ENCODE measurements at regions not wholly inside any gene's neighbourhood (a gene's known extent, or its start where the extent isn't known, plus 50 kb on each side); places are given as distances from the start of the nearest gene placed in this dataset.

DNA sequence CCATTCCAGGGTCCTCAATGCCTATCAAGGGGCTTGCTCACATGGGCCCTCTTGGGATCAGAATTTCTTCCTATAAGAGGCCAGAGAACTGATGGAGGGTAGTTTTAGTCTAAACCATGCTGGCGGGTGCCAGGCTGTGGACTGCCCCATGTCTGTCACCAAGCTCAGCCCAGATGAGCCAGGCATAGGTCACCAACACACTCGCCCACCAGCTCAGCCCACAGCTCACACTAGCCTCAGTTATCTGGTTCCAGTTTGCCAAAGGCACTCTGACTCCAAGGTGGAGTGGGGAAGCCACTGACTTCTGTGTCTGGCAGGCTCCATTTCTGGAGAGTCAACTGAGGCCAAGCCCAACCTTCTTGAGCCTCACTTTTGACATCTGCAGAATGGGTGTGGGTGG, 50.7 kb upstream of the INSYN1 start:
- H3K4me1 ChIP-seq, result peaks cover 0 to 11% of the 10 kb centered on the region in 2 donors

GRCh38 chr15:73805504-73806089, 52.4 kb upstream of the INSYN1 start:
- H3K36me3 ChIP-seq, result no peaks in the 10 kb centered on the region
- intact Hi-C loops (cut with DNase I), result no loop called here
- peaks cover 0 to 15% of the 10 kb centered on the region in 2 donors for H3K27me3 ChIP-seq
- no peak for DNase-seq
- H3K9me3 ChIP-seq, result no peaks in the 10 kb centered on the region
- no peak for ATAC-seq
- peaks cover 0 to 11% of the 10 kb centered on the region in 2 donors for H3K4me1 ChIP-seq
- H3K4me3 ChIP-seq, result no peak overlapping the region
- no peak overlapping the region for H3K27ac ChIP-seq
- no peak for TF ChIP-seq CTCF (IDR thresholded peaks at IDR 0.05)

More for the DNA sequence above, 50.7 kb upstream of the INSYN1 start:
- no peak overlapping the region for H3K4me3 ChIP-seq
- ATAC-seq (no peak), DNase-seq (no peak)
- H3K27me3 ChIP-seq, result peaks cover 0 to 8% of the 10 kb centered on the region in 2 donors
- no peaks in the 10 kb centered on the region for H3K36me3 ChIP-seq
- TF ChIP-seq CTCF (IDR thresholded peaks at IDR 0.05), result no peak
- H3K9me3 ChIP-seq, result no peaks in the 10 kb centered on the region
- intact Hi-C loops (cut with DNase I), result no loop called here
- no peak overlapping the region for H3K27ac ChIP-seq

GRCh38 chr15:73806698-73807483, 53.7 kb upstream of the INSYN1 start:
- DNase-seq (no peak), ATAC-seq (no peak)
- TF ChIP-seq CTCF (IDR thresholded peaks at IDR 0.05), result no peak
- Histone ChIP-seq H3K4me1 (no peaks in the 10 kb centered on the region), H3K27me3 (peaks cover 0 to 15% of the 10 kb centered on the region in 2 donors), H3K4me3 (no peak overlapping the region), H3K36me3 (no peaks in the 10 kb centered on the region), H3K27ac (no peak overlapping the region), H3K9me3 (no peaks in the 10 kb centered on the region)
- intact Hi-C loops (cut with DNase I), result no loop called here

GRCh38 chr15:73807865-73808264, 54.7 kb upstream of the INSYN1 start:
- Histone ChIP-seq H3K4me3 (no peak overlapping the region), H3K9me3 (no peaks in the 10 kb centered on the region), H3K27ac (no peak overlapping the region), H3K36me3 (no peaks in the 10 kb centered on the region), H3K4me1 (no peaks in the 10 kb centered on the region), H3K27me3 (peaks cover 0 to 15% of the 10 kb centered on the region in 2 donors)
- intact Hi-C loops (cut with DNase I), result no loop called here
- ATAC-seq, result no peak
- TF ChIP-seq CTCF (IDR thresholded peaks at IDR 0.05), result no peak
- no peak for DNase-seq

- Histone ChIP-seq H3K4me1 (no peaks in the 10 kb centered on the region), H3K9me3 (no peaks in the 10 kb centered on the region), H3K4me3 (no peak overlapping the region), H3K27ac (no peak overlapping the region), H3K27me3 (peaks cover 0 to 15% of the 10 kb centered on the region in 2 donors), H3K36me3 (no peaks in the 10 kb centered on the region)
- no peak for ATAC-seq
- DNase-seq, result no peak
- TF ChIP-seq CTCF (IDR thresholded peaks at IDR 0.05), result no peak
- intact Hi-C loops (cut with DNase I), result no loop called here
These were observed 56.8 kb upstream of the INSYN1 start for GRCh38 chr15:73809728-73810501.

All from left lung (tissue), 4 donors.